GM18498 (cell line): ENCODE measurements at regions not wholly inside any gene's neighbourhood (a gene's known extent, or its start where the extent isn't known, plus 50 kb on each side); places are given as distances from the start of the nearest gene placed in this dataset.
A peak's percentile ranks its signal among the peaks of the same experiment; 100 is the strongest.
"Not testable (repeated sequence)": the region's sequence is repeated elsewhere in the genome, so short reads cannot be mapped to it uniquely, and the experiment has no call there.

Experiments used
- ATAC-seq: cut with Tn5 transposase; IDR thresholded peaks from one replicate; pipeline ENCODE4 v1.9.1; 2021; ENCODE audit warnings: mild to moderate bottlenecking, moderate library complexity; ENCODE audit not compliant: unreplicated experiment

- ATAC-seq: no peak
Measured at GRCh38 chr11:35046681-35047080, 92.3 kb upstream of the CD44 start.

GRCh38 chr11:35047179-35047578, 91.8 kb upstream of the CD44 start:
- no peak for ATAC-seq

- ATAC-seq: no peak
Measured at GRCh38 chr11:35047769-35048168, 91.2 kb upstream of the CD44 start.

- ATAC-seq: not testable (repeated sequence)
Measured at GRCh38 chr11:35048346-35048745, 90.6 kb upstream of the CD44 start.

- peak; percentile 61 for ATAC-seq
Measured at GRCh38 chr11:35049859-35050531, 89.0 kb upstream of the CD44 start.

- ATAC-seq: peak; percentile 30
Measured at GRCh38 chr11:35050541-35050995, 88.4 kb upstream of the CD44 start.

- ATAC-seq: no peak
Measured at GRCh38 chr11:35056391-35057093, 82.4 kb upstream of the CD44 start.

GRCh38 chr11:35057926-35058668, 80.9 kb upstream of the CD44 start:
- no peak for ATAC-seq

- peak; percentile 33 for ATAC-seq
Measured at GRCh38 chr11:35058669-35059434, 80.1 kb upstream of the CD44 start.

GRCh38 chr11:35061516-35062440, 77.2 kb upstream of the CD44 start:
- ATAC-seq: no peak

- ATAC-seq: no peak
Measured at GRCh38 chr11:35063488-35063931, 75.5 kb upstream of the CD44 start.

GRCh38 chr11:35064114-35064800, 74.7 kb upstream of the CD44 start:
- ATAC-seq: no peak

GRCh38 chr11:35065566-35065965, 73.4 kb upstream of the CD44 start:
- ATAC-seq: no peak

GRCh38 chr11:35066030-35066429, 72.9 kb upstream of the CD44 start:
- ATAC-seq: no peak

- ATAC-seq: peak; percentile 89
Measured at GRCh38 chr11:35066783-35067423, 72.1 kb upstream of the CD44 start.

- no peak for ATAC-seq
Measured at GRCh38 chr11:35071722-35072121, 67.2 kb upstream of the CD44 start.

GRCh38 chr11:35073691-35074419, 65.1 kb upstream of the CD44 start:
- no peak for ATAC-seq
